ENCODE measurements at regions not wholly inside any gene's neighbourhood (a gene's known extent, or its start where the extent isn't known, plus 50 kb on each side); places are given as distances from the start of the nearest gene placed in this dataset.

- peaks cover 31% of the 10 kb centered on the region for H3K4me1 Mint-ChIP-seq (ENCODE audit: low read depth)
- no peaks in the 10 kb centered on the region for H3K27me3 Mint-ChIP-seq
- no peaks in the 10 kb centered on the region for H3K9me3 Mint-ChIP-seq (ENCODE audit: low read depth)
- H3K27ac Mint-ChIP-seq = no peak overlapping the region
- no peak for DNase-seq (ENCODE audit: low spot score, unreplicated experiment)
- no peak overlapping the region for H3K4me3 Mint-ChIP-seq (ENCODE audit: low read depth)
- no peaks in the 10 kb centered on the region for H3K36me3 Mint-ChIP-seq (ENCODE audit: insufficient read depth)
- no peak for TF ChIP-seq CTCF (IDR thresholded peaks at IDR 0.05; ENCODE audit: unreplicated experiment)
Measured at GRCh38 chr6:23647045-23647444, 479.0 kb upstream of the NRSN1 start.

GRCh38 chr6:23650676-23651075, 475.3 kb upstream of the NRSN1 start:
- Mint-ChIP-seq H3K4me1 (ENCODE audit: low read depth) (peaks cover 29% of the 10 kb centered on the region), H3K4me3 (ENCODE audit: low read depth) (no peak overlapping the region), H3K9me3 (ENCODE audit: low read depth) (no peaks in the 10 kb centered on the region), H3K27me3 (no peaks in the 10 kb centered on the region), H3K36me3 (ENCODE audit: insufficient read depth) (no peaks in the 10 kb centered on the region), H3K27ac (peak overlapping the region; percentile 93)
- TF ChIP-seq CTCF (IDR thresholded peaks at IDR 0.05; ENCODE audit: unreplicated experiment) = no peak
- DNase-seq (ENCODE audit: low spot score, unreplicated experiment) = no peak

- no peaks in the 10 kb centered on the region for H3K9me3 Mint-ChIP-seq (ENCODE audit: low read depth)
- H3K27ac Mint-ChIP-seq = no peak overlapping the region
- H3K4me1 Mint-ChIP-seq (ENCODE audit: low read depth) = peaks cover 57% of the 10 kb centered on the region
- H3K36me3 Mint-ChIP-seq (ENCODE audit: insufficient read depth) = no peaks in the 10 kb centered on the region
- no peak overlapping the region for H3K4me3 Mint-ChIP-seq (ENCODE audit: low read depth)
- no peak for TF ChIP-seq CTCF (IDR thresholded peaks at IDR 0.05; ENCODE audit: unreplicated experiment)
- H3K27me3 Mint-ChIP-seq = no peaks in the 10 kb centered on the region
- DNase-seq (ENCODE audit: low spot score, unreplicated experiment) = no peak
Measured at GRCh38 chr6:23654745-23655144, 471.3 kb upstream of the NRSN1 start.

GRCh38 chr6:23655525-23655924, 470.5 kb upstream of the NRSN1 start:
- no peak for DNase-seq (ENCODE audit: low spot score, unreplicated experiment)
- Mint-ChIP-seq H3K36me3 (ENCODE audit: insufficient read depth) (no peaks in the 10 kb centered on the region), H3K27ac (no peak overlapping the region), H3K27me3 (no peaks in the 10 kb centered on the region), H3K4me1 (ENCODE audit: low read depth) (peaks cover 52% of the 10 kb centered on the region), H3K4me3 (ENCODE audit: low read depth) (no peak overlapping the region), H3K9me3 (ENCODE audit: low read depth) (no peaks in the 10 kb centered on the region)
- no peak for TF ChIP-seq CTCF (IDR thresholded peaks at IDR 0.05; ENCODE audit: unreplicated experiment)

GRCh38 chr6:23656255-23657194, 469.5 kb upstream of the NRSN1 start:
- no peak for TF ChIP-seq CTCF (IDR thresholded peaks at IDR 0.05; ENCODE audit: unreplicated experiment)
- Mint-ChIP-seq H3K27ac (peak overlapping the region; percentile 29), H3K27me3 (no peaks in the 10 kb centered on the region), H3K9me3 (ENCODE audit: low read depth) (no peaks in the 10 kb centered on the region), H3K36me3 (ENCODE audit: insufficient read depth) (no peaks in the 10 kb centered on the region), H3K4me3 (ENCODE audit: low read depth) (no peak overlapping the region), H3K4me1 (ENCODE audit: low read depth) (peaks cover 42% of the 10 kb centered on the region)
- DNase-seq (ENCODE audit: low spot score, unreplicated experiment) = no peak

Data from progenitor cell of endocrine pancreas (in vitro differentiated cells).